Activated B cell treated with CpG ODN at 0.5 μM for 24 hours (primary cell): ENCODE measurements at regions not wholly inside any gene's neighbourhood (a gene's known extent, or its start where the extent isn't known, plus 50 kb on each side); places are given as distances from the start of the nearest gene placed in this dataset.

Experiments
- ATAC-seq: fragments of 200-7000 bp; cut with Tn5 transposase; one replicate; pipeline ENCODE4 v1.10.0; 2021; ENCODE audit warnings: low read depth, mild to moderate bottlenecking, moderate library complexity
- CTCF ChIA-PET: fragments of 350-600 bp; sonication (Branson Sonifier 250); formaldehyde crosslinking; loops from one replicate; lab custom pipeline; 2021; ENCODE audit warnings: antibody characterized with exemption; lab: Charles Lee
- POLR2A ChIA-PET: fragments of 350-600 bp; sonication (Branson Sonifier 250); formaldehyde crosslinking; loops from one replicate; lab custom pipeline; 2021; ENCODE audit warnings: antibody characterized with exemption; lab: Charles Lee
- DNase-seq: peaks from one replicate; pipeline ENCODE4 v3.0.0; 2022
- H3K27ac Mint-ChIP-seq: one replicate; pipeline ENCODE4 v1.8.0; 2020; ENCODE audit warnings: mixed read lengths
- H3K27me3 Mint-ChIP-seq: one replicate; pipeline ENCODE4 v1.8.0; 2021; ENCODE audit warnings: mixed read lengths
- H3K36me3 Mint-ChIP-seq: one replicate; pipeline ENCODE4 v1.8.0; 2021; ENCODE audit warnings: low read depth, mixed read lengths
- H3K4me1 Mint-ChIP-seq: one replicate; pipeline ENCODE4 v1.8.0; 2021; ENCODE audit warnings: mixed read lengths
- H3K4me3 Mint-ChIP-seq: one replicate; pipeline ENCODE4 v1.8.0; 2020; ENCODE audit warnings: mild to moderate bottlenecking, mixed read lengths
- H3K9me3 Mint-ChIP-seq: one replicate; pipeline ENCODE4 v1.8.0; 2020; ENCODE audit warnings: mixed read lengths
- intact Hi-C: fragments of 100-400 bp; cut with micrococcal nuclease; formaldehyde crosslinking; loops from one replicate; pipeline ENCODE4 v1.15.1; 2024
- TF ChIP-seq, protein P1 (sequence below): fragments of 200-600 bp; IDR thresholded peaks from one replicate; pipeline ENCODE4 v1.8.0; 2022; ENCODE audit warnings: antibody characterized with exemption, mild to moderate bottlenecking

GRCh38 chr7:131011976-131012375, 278.0 kb upstream of the KLF14 start:
- DNase-seq (no peak), ATAC-seq (no peak)
- H3K4me3 Mint-ChIP-seq = no peak overlapping the region
- CTCF ChIA-PET = interaction anchor here (0.6 to 2.1 kb wide), 5 partner anchors 11 to 115 kb away, joined by 3 to 12 read pairs (median 6); no protein-coding TSS in a partner anchor
- POLR2A ChIA-PET = interaction anchor here (0.7 to 1.9 kb wide), 6 partner anchors 9 to 50 kb away, joined by 4 to 9 read pairs (median 5); no protein-coding TSS in a partner anchor
- no peaks in the 10 kb centered on the region for H3K9me3 Mint-ChIP-seq
- peaks cover 25% of the 10 kb centered on the region for H3K36me3 Mint-ChIP-seq
- TF ChIP-seq, protein P1, sequence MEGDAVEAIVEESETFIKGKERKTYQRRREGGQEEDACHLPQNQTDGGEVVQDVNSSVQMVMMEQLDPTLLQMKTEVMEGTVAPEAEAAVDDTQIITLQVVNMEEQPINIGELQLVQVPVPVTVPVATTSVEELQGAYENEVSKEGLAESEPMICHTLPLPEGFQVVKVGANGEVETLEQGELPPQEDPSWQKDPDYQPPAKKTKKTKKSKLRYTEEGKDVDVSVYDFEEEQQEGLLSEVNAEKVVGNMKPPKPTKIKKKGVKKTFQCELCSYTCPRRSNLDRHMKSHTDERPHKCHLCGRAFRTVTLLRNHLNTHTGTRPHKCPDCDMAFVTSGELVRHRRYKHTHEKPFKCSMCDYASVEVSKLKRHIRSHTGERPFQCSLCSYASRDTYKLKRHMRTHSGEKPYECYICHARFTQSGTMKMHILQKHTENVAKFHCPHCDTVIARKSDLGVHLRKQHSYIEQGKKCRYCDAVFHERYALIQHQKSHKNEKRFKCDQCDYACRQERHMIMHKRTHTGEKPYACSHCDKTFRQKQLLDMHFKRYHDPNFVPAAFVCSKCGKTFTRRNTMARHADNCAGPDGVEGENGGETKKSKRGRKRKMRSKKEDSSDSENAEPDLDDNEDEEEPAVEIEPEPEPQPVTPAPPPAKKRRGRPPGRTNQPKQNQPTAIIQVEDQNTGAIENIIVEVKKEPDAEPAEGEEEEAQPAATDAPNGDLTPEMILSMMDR = no peak
- no peaks in the 10 kb centered on the region for H3K27me3 Mint-ChIP-seq
- peaks cover 86% of the 10 kb centered on the region for H3K4me1 Mint-ChIP-seq
- intact Hi-C loops = loop anchor here (1.0 to 2.0 kb wide), 3 partner anchors 9 to 15 kb away; no protein-coding TSS in a partner anchor
- H3K27ac Mint-ChIP-seq = peak overlapping the region; percentile 89

- H3K36me3 Mint-ChIP-seq = peaks cover 28% of the 10 kb centered on the region
- H3K4me1 Mint-ChIP-seq = peaks cover 83% of the 10 kb centered on the region
- intact Hi-C loops = loop anchor here (2.0 kb wide), 1 partner anchor 14 kb away; no protein-coding TSS in a partner anchor
- H3K9me3 Mint-ChIP-seq = no peaks in the 10 kb centered on the region
- peak overlapping the region; percentile 89 for H3K27ac Mint-ChIP-seq
- TF ChIP-seq, protein P1 = no peak
- H3K27me3 Mint-ChIP-seq = no peaks in the 10 kb centered on the region
- H3K4me3 Mint-ChIP-seq = no peak overlapping the region
- CTCF ChIA-PET = interaction anchor here (0.6 to 2.1 kb wide), 5 partner anchors 10 to 115 kb away, joined by 3 to 12 read pairs (median 6); no protein-coding TSS in a partner anchor
- POLR2A ChIA-PET = interaction anchor here (0.7 to 1.9 kb wide), 4 partner anchors 9 to 30 kb away, joined by 4 to 9 read pairs (median 6); no protein-coding TSS in a partner anchor
- ATAC-seq = no peak
- no peak for DNase-seq
These were observed 278.5 kb upstream of the KLF14 start for GRCh38 chr7:131012477-131013031.

DNA sequence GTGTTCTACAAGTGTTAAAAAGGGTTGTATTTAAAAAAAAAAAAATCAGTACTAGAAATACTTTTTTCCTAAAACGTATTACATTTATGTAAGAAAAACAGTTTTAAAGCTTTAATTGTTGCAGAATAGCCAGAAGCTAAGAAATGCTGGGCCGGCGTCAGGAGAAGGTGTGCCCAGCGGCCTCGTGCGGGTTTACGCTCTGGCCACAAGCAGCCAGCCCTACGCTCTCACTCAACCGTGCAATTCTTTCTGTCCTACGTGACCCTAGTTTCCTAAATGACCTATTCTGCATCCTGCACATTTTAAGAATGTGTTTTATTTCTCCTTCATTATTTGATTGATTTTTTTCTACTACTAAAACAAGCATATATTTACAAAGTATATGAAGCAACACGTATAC, 279.7 kb upstream of the KLF14 start:
- intact Hi-C loops = loop anchor here (2.0 kb wide), 1 partner anchor 13 kb away; no protein-coding TSS in a partner anchor
- TF ChIP-seq, protein P1 = no peak
- Mint-ChIP-seq H3K4me1 (peaks cover 83% of the 10 kb centered on the region), H3K36me3 (peaks cover 33% of the 10 kb centered on the region), H3K4me3 (no peak overlapping the region), H3K9me3 (no peaks in the 10 kb centered on the region), H3K27ac (peak overlapping the region; percentile 89), H3K27me3 (no peaks in the 10 kb centered on the region)
- DNase-seq (no peak), ATAC-seq (no peak)
- POLR2A ChIA-PET = interaction anchor here (1.2 kb wide), 1 partner anchor 11 kb away, joined by 4 read pairs; no protein-coding TSS in a partner anchor
- CTCF ChIA-PET = interaction anchor here (1.0 to 2.1 kb wide), 2 partner anchors 32 to 930 kb away, joined by 3 to 12 read pairs; no protein-coding TSS in a partner anchor

GRCh38 chr7:131014906-131015656, 281.1 kb upstream of the KLF14 start:
- H3K36me3 Mint-ChIP-seq = peaks cover 35% of the 10 kb centered on the region
- H3K9me3 Mint-ChIP-seq = no peaks in the 10 kb centered on the region
- TF ChIP-seq, protein P1 = no peak
- peak overlapping the region; percentile 68 for H3K27ac Mint-ChIP-seq
- ChIA-PET POLR2A (interaction anchor here (1.7 kb wide), 1 partner anchor 13 kb away, joined by 3 read pairs; no protein-coding TSS in a partner anchor), CTCF (interaction anchor here (0.6 kb wide), 1 partner anchor 25 kb away, joined by 3 read pairs; no protein-coding TSS in a partner anchor)
- peaks cover 79% of the 10 kb centered on the region for H3K4me1 Mint-ChIP-seq
- H3K27me3 Mint-ChIP-seq = no peaks in the 10 kb centered on the region
- intact Hi-C loops = no loop called here
- H3K4me3 Mint-ChIP-seq = no peak overlapping the region
- DNase-seq (no peak), ATAC-seq (no peak)
